AG08395 (cell line): ENCODE measurements at regions not wholly inside any gene's neighbourhood (a gene's known extent, or its start where the extent isn't known, plus 50 kb on each side); places are given as distances from the start of the nearest gene placed in this dataset.

Source experiments
- DNase-seq: peaks from one replicate; pipeline ENCODE4 v3.0.0; 2012; ENCODE audit warnings: mixed read lengths, low spot score

DNA sequence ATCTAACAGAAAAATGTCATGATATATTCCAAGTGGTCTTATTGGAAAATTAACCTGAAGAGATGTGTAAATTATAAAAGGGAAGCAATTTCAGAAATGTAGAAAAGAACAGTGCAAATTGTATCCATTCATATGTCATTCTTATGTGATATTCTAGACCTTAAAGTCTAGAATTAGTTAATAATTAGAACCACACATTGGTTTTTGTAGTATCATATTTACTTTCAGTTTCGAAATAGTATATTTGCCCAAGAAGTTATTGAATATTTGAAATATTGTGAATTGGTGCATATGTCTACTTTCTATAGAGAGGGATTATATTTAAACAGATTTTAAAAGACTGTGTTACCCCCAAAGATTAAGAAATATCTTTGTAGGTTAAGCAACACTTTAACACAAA lies 1348.6 kb upstream of the ACVR2A start:
- DNase-seq, result no peak

DNA sequence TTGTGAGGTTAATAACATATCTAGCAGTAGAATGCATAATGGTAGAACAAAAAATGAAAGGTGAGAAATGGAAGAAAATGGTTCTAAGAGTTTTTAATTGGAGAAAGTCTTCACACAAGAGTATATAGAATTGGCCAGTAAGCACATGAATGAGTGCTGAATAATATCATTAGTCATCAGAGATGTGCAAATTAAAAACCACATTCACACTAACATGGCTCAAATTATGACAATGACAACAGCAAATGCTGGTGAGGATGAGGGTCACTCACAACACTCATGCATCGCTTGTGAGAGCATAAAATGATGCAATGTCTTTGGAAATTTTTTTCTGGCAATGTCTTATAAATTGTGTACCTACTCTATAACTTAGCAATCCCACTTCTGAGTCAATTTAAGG lies 1355.4 kb upstream of the ACVR2A start:
- DNase-seq, result no peak

DNA sequence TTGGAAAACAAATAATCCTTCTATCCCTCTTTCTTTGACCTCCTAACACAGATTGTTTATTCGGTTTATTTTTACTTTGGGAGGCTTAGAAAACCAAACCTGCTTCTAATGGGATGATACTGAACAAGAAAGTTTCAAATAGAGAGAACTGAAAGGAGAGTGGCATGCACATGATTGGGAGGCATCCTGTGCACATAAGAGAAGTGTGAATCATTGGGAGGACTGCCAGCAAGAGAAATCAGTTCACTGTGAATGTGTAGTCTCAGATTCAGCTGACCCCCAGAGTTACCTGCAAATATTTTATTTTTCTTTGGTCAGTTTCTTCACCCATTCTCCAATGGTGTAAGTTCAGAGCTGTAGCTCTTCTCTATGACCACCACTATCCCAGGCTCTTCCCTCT lies 1363.2 kb upstream of the ACVR2A start:
- peak; percentile 24 for DNase-seq

DNA sequence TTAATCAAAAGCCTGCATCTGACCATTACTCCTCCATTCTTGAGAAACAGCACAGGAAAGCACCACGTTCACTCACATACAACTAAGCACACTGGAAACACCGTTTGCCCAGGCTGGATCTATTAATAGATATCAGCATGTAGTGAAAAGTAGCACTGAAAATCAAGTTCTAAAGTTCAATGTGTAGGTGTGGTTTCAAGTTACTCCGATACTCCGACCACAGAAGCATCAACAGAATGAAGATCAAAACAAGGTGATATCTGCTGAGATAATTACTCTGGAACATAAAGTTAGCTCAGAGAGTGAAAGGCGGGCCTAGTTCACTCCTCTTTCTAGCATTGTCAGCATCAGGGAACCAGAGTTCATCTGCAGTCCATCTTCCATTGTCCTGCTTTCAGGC lies 1367.4 kb upstream of the ACVR2A start:
- no peak for DNase-seq

DNA sequence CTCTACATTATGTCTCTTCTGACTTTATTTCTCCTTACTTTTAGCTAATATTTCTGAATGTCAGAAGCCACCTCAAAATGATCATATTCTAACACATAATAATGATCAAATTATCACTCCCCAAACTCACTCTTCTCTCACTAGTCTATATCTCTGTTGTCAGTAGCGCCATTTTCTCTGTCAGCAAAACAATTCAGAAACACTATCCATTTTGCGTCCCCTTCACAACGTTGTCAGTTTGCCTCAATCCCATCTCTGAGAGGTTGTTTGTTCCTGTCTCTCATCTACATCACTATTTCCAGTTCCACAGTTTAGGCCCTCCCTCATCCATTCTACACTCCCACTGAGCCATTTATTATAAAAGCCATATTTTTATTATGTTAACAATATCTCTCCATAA lies 1376.3 kb upstream of the ACVR2A start:
- no peak for DNase-seq

DNA sequence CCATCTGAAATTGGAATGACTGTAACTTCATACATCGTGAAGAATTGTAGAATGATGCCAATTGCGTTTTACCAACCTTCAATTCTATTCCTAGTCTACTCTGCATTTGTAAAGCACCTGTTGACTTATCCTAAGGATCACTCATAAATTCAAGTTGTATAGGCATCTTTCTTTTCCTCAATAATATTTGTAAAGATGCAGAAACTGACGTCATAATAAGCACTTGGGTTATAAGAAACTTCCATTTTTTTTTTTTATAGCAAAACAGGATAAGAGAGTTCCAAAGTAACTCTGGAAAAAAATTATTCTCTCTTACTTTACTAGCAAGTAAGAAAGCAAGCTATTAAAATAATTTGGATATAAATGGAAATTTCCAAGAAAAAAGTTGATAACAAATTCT lies 1377.4 kb upstream of the ACVR2A start:
- no peak for DNase-seq

DNA sequence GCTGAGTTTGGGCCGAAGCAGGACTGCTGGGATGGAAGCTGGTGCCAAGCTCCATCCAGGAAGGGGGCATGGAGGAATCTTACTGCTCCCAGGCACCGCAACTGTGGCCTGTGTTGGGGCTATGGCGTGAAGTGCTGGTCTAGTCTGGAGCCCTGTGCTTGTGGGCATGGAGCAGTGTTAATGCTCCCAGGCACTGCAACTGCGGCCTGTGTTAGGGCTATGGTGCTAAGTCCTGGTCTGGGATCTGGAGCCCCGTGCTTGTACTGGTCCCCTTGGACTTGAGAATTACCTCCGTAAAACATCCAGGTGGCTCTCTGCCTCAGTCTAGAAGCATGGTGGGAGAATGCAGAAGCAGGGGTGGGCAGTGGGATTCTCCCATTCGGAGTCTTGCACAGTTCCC lies 1379.4 kb upstream of the ACVR2A start:
- DNase-seq, result no peak

DNA sequence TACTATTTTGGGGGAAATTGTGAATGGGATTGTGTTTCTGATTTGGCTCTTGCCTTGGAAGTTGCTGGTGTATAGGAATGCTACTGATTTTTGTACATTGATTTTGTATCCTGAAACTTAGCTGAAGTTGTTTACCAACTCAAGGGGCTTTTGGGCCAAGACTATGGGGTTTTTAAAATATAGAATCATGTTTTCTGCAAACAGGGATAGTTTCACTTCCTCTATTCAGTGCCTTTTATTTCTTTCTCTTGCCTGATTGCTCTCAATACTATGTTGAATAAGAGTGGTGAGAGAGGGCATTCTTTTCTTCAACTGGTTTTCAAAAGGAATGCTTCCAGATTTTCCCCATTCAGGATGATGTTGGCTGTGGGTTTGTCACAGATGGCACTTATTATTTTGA lies 1383.8 kb upstream of the ACVR2A start:
- no peak for DNase-seq

DNA sequence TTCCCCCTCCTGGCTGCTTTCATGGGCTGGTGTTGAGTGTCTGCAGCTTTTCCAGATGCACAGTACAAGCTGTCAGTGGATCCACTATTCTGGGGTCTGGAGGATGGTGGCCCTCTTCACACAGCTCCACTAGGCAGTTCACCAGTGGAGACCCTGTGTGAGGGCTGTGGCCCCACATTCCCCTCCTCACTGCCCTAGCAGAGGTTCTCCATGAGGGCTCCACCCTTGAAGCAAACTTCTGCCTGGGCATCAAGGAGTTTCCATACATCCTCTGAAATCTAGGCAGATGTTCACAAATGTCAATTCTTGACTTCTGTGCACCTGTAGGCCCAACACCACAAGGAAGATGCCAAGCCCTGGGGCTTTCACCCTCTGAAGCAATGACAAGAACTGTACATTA lies 1386.2 kb upstream of the ACVR2A start:
- DNase-seq, result no peak

DNA sequence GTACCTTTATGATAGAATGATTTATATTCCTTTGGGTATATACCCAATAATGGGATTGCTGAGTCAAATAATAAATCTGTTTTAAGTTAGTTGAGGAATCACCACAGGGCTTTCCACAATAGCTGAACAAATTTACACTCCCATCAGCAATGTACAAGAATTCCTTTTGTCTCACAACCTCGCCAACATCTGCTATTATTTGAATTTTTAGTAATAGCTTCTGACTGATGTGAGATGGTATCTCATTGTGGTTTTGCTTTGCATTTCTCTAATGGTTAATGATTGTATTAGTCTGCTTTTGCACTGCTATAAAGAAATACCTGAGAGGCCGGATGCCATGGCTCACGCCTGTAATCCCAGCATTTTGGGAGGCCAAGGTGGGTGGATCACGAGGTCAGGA lies 1387.6 kb upstream of the ACVR2A start:
- no peak for DNase-seq

DNA sequence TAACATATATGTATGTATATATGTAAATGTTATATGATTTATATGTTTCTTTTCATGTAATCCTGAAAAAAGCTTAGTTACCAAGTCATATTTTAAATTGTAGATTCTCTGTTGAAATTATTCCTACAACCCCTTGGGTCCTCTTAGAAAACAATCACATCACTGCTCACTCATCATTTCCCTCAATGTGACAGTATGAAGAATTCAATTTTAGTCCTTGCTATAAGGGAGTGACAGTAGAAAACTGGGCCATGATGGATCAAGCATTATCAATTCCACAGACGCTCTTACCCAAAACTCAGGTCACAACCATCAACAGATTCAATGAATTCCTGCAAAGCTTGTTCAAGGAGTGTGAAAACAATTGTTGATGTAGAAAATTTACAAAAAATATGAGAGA lies 1389.5 kb upstream of the ACVR2A start:
- no peak for DNase-seq

DNA sequence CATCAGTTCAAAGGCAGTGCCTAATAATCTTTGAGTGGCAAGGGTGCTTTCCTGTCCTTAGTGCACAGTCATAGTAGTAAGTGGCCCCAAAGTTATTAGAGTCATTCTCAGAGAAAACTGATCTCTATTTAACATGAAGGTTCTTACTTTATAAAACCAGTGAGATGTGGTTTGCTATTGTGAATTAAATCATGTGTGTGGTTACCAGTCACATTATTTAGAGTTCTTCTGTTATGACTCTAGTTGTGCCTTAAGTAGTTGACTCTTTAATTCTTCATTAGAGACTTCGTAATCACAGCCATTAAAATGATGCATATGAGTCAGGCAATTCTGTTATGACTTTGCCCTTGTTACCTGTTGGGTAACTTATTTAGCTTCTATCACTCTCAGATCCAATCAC lies 1392.9 kb upstream of the ACVR2A start:
- DNase-seq, result no peak

DNA sequence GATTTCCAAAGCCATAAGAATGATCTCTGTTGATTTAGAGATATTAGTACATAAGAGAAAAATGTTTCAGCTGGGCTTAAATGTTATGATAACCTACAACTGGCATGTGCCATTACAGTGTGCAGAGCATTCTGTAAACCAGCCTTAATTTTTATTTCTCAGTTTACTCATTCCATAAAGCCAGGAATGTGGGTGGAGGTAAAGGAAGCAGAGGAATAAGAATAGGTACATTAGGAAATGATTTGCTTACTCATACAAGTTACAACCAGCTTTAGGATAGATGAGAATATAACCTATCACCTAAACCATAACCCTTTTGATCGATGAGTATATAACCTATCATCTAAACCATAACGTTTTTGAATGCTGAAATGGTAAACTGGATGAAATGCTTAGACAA lies 1394.7 kb upstream of the ACVR2A start:
- no peak for DNase-seq

DNA sequence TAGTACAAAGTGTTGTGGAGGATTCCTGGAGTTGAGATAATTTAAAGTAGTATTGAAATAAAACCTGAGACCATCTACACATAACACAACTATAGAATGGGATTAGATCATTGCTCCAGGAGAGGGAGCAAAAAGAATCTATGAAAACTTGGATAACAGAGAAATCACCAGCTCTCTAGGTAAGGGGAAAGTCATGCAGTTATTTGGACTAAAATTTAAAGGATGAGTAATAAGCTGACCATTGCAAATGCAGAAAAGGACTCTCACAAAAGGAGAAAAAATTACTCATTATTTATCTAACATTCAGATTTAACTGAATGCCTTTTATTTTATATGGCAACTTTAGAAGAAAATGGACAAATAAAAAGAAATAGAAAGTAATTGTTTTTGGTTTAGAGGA lies 1399.8 kb upstream of the ACVR2A start:
- DNase-seq, result no peak

DNA sequence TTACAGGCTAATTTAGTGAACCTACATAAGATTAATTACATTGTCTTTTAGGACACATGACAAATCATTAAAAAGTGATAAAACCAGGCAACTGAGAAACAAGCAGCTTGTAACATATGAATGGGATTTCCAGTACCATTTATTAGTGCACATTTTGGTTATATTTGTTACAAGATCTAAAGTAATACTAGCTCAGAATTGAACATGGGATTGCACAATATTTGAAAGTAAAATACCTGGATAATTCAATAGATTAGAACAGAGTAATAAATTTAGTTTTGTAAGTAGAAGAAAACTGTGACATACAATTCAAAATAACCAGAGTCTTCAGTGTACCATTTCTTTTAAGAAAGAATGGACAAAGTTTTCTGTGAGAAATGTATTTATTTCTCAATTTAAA lies 1400.7 kb upstream of the ACVR2A start:
- DNase-seq, result no peak

DNA sequence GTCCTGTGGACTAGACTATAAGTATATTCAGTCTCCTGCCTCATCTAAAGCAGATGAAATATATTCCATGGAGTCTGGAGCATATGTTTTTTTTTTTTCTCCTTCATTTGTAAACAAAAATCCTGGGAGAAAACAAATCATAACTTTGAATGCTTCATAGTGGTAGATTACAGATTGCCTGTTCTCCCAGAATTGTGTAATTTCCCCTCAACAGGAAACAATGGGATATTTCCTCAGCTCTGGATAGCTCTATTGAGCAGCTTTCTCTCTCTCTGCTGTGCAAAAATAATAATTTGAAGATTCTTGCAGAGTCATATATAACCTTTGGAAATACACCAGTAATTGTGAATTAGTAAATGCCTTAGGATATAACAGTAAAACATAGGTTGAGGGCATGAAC lies 1406.6 kb upstream of the ACVR2A start:
- no peak for DNase-seq

DNA sequence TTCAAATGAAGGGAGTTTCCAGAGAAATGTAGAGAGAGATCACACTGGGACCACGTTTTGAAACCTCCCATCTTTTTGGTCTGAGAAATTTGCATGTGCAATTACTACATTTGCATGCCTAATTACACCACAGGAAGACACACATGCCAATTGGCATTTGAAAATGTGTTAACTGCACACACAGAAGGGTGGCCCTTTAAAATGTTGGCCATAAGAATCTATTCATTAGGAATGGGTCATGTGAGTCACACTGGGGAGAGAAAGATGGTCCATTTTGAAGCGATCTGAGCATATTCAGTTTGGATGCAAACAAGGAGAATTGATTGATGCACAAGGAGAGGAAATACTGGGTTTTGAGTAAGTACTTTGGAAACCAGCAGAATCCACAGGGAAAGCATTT lies 1407.1 kb upstream of the ACVR2A start:
- no peak for DNase-seq

DNA sequence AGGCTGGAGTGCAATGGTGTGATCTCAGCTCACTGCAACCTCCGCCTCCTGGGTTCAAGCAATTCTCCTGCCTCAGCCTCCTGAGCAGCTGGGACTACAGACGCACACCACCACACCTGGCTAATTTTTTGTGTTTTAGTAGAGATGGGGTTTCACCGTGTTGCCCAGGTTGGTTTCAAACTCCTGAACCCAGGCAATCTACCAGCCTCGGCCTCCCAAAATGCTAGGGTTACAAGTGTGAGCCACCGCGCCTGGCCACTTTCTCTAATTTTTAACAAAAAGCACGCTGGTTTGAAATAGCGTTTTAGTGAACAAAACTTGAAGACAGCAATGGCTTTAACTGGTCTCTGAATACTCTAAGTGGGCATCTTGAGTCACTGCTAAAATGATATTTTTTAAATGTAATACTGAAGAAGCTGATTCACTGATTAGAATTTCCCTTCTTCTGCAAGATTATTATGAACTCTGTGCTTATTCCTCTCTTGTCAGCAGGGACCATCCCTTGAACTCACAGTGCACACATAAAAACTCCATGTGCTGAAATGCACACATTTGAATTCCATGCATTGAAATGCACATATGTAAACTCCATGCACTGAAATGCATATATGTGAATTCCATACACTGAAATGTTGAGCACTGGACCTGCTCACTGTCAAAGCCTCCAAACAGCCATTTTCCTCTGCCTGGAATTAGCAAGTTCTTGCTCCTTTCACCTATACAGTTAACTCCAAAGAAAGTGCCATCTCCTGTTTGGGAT lies 1411.5 kb upstream of the ACVR2A start:
- DNase-seq, result no peak

DNA sequence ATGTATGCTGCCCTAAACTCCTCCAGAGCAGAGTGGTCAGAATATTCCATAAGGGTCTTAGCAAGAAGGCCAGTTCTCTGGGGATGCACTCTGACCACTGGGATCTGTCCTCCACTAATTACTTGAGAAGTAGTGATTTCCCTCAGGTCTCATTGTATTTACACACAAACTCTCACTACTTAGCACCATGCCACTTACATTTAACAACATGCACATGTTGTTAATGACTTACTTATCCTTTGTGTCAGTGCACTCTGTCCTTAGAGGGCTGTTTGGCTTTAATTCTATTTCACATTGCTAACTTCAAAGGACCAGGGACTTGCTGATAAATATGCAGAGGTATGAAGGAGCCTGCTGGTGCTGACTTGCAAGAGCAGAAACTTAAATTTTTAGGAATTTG lies 1415.5 kb upstream of the ACVR2A start:
- DNase-seq, result no peak

DNA sequence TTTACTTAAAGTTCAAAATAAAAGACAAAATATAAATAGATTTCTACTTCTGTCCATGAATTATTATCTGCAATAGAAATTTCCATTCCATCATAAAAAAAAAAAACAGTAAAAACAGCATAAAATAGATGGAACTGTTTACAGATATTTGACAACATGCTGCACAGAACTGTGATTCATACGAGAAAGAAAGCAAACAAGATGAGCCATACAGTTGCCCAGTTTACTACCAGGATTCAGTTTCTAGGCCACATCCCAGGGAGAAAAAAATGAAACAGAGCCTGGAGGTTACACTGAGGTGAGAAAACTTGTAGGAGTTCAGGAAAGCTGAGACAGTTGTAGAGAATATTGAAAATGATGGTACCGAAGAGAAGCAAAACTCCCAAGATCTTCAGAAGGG lies 1426.9 kb upstream of the ACVR2A start:
- no peak for DNase-seq

DNA sequence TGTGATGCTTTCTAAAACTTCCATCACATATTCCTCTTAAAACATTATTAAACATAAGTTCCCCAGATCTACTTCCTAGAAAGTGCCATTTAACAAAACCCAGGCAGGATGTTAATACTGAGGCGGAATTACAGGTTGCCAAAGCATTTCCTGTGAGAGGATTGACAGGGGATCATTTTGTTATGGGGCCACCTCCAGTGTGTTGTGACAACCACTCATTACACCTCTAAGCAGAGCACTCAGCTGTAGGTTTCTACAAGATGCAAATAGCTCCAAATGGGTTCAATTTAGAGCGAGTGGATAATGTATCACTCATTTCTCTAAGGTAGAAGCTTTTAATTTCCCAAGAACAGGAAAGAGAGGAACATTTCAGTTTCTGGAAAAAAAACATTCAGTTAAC lies 1429.5 kb upstream of the ACVR2A start:
- no peak for DNase-seq

DNA sequence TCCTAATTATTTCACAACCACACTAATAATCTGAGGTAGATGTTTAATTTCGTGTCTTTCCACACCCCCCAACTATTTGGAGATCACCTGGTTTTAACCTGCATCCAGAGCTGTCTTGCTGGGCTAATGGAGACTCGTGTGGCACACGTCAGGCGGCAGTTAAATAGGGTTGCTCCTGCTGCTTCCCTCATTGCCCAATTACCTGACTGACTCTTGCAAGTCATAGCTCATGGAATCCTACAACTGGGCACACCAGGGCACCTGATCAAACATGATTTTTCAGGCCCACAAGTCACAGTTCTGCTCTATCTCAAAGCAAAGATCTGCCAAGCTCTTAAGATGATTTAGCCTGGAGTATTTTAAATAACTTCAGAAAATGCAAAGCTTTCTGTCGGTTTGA lies 1430.4 kb upstream of the ACVR2A start:
- no peak for DNase-seq

DNA sequence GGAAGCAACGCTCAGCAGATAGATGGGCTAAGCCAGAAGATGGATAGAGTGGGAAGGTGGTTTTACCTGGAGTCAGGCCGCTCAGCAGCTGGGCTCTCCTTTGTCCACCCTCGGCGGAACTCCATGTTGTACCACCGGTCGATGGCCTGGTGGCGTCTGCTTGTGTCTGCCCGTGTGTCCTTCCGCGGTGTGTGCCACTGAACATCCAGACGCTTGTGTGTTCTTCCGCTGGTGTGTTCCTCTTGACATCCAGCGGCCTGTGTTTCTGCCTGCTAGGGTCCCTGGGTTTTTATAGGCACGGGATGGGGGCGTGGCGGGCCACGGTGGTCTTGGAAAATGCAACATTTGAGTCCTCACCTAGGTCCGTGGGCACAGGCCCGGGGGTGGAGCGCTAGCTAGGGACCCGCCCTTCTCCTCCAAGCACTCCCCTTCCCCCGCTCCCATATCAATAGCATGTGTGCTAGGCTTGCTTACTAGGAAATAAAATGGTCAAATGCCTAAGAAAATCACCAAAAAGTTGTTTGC lies 1431.7 kb upstream of the ACVR2A start:
- DNase-seq, result no peak

DNA sequence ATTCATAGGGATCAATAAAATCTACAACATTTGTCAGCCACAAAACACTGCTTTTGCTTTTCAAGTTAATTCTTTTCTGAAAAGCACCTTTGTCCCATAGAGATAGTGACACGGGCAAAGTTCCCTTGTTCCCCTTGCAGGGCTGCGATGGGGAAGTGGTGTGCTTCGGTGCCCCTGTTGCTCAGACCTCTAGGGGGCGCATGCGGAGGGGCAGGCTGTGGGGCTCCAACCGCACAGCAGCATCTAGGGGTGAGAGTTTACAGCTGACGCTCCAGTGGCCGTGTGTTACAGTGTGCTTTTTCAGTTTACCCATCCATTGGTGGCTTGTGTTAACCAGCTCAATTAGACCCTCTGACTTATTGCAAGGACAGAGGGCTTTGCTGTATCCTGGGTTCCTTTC lies 1432.2 kb upstream of the ACVR2A start:
- no peak for DNase-seq
